Pancreas (tissue), 10 donors: ENCODE measurements at regions not wholly inside any gene's neighbourhood (a gene's known extent, or its start where the extent isn't known, plus 50 kb on each side); places are given as distances from the start of the nearest gene placed in this dataset.

ENCODE experiments used
- ATAC-seq, 4 donors: fragments of 200-7000 bp; cut with Tn5 transposase; one replicate each; pipeline versions ENCODE4 v1.8.0 to v1.9.1; 2020; ENCODE audit warnings: mild to moderate bottlenecking in 4 of 4, moderate library complexity in 4 of 4
- DNase-seq, 6 donors: peaks; one replicate each; pipeline ENCODE4 v3.0.0-alpha.2; 2020
- FAIRE-seq: peaks from 2 replicates; lab custom pipeline; 2012; peaks lifted over from hg19 to GRCh38; lab: Jason Lieb, UNC
- H3K27ac ChIP-seq, 4 donors: fragments of 200-600 bp; sonication (generic); 1 replicate in 3 of 4; 2 replicates in 1 of 4; pipeline versions ENCODE4 v1.5.0 to v1.8.0; 2020
- H3K27me3 ChIP-seq, 4 donors: fragments of 200-600 bp; one replicate each; pipeline ENCODE4 v1.8.0; 2021
- H3K36me3 ChIP-seq, 3 donors: fragments of 200-600 bp; sonication (generic) in 1 of 3; one replicate each; pipeline versions ENCODE4 v1.5.0 to v1.8.0; 2020 to 2021
- H3K4me1 ChIP-seq, 3 donors: fragments of 200-600 bp; one replicate each; pipeline ENCODE4 v1.8.0; 2021
- H3K4me3 ChIP-seq, 4 donors: fragments of 200-600 bp; sonication (generic) in 2 of 4; one replicate each; pipeline versions ENCODE4 v1.5.0 to v1.8.0; 2020 to 2021
- H3K9me3 ChIP-seq, 4 donors: fragments of 200-600 bp; one replicate each; pipeline ENCODE4 v1.8.0; 2021
- CTCF ChIP-seq, 4 donors: fragments of 200-600 bp; sonication (generic) in 3 of 4; IDR thresholded peaks; one replicate each; pipeline versions ENCODE4 v1.5.0 to v1.8.0; 2021; ENCODE audit warnings: antibody characterized with exemption in 4 of 4
- WGBS, 2 donors: extraction: QIAGEN DNeasy Blood & Tissue Kit; methylation state at CpG; one replicate each; pipeline ENCODE4 v1.1.7; 2013; 5-methylcytosine and 5-hydroxymethylcytosine counted together
- intact Hi-C, 3 donors: fragments of 100-400 bp; cut with DNase I; formaldehyde crosslinking; loops; one replicate each; pipeline versions ENCODE4 v1.11.1 to v1.14.2; 2022
- donor health status: healthy with polysubstance abuse.
- donor health status: DM: no; HTN: no; CAD: no; lungs with moderate emphysema.
- donor health status: DM: no; HTN: no; CAD: no.
- donor health status: control.
- donor health status: control.
- donor health status: Bipolar disorder and iron deficiency.
- donor health status: DM: yes; HTN: yes; CAD: no.
- donor health status: DM: no; HTN: no; CAD: no.
- donor health status: DM: no; HTN: no; CAD: no.
- donor health status: DM: yes; HTN: yes; CAD: no.

- Histone ChIP-seq H3K27ac (no peak overlapping the region), H3K4me3 (no peak overlapping the region), H3K36me3 (no peaks in the 10 kb centered on the region), H3K9me3 (no peaks in the 10 kb centered on the region), H3K27me3 (no peaks in the 10 kb centered on the region), H3K4me1 (peaks cover 24 to 28% (median 27%) of the 10 kb centered on the region in 3 donors)
- no peak for TF ChIP-seq CTCF (IDR thresholded peaks at IDR 0.05)
- no peak for FAIRE-seq
- WGBS, 2 donors: 26 to 30% methylated on average over 4 of the region's 4 CpGs
- intact Hi-C loops: no loop called here
- ATAC-seq: peak in 3 of 4 donors; percentile 17 to 42 (median 29)
- no peak for DNase-seq
Measured at GRCh38 chr1:113244112-113244820, 146.0 kb upstream of the MAGI3 start.

- TF ChIP-seq CTCF (IDR thresholded peaks at IDR 0.05): no peak
- Histone ChIP-seq H3K27me3 (no peaks in the 10 kb centered on the region), H3K4me3 (no peak overlapping the region), H3K36me3 (no peaks in the 10 kb centered on the region), H3K9me3 (no peaks in the 10 kb centered on the region), H3K27ac (no peak overlapping the region), H3K4me1 (peaks cover 24 to 28% (median 27%) of the 10 kb centered on the region in 3 donors)
- intact Hi-C loops: no loop called here
- FAIRE-seq (no peak), ATAC-seq (no peak), DNase-seq (no peak)
- WGBS, 2 donors: 97 to 100% methylated on average over 3 of the region's 3 CpGs
Measured at GRCh38 chr1:113245252-113245651, 145.1 kb upstream of the MAGI3 start.

GRCh38 chr1:113246929-113247328, 143.4 kb upstream of the MAGI3 start:
- peak in 2 of 6 donors; percentile 17 to 51 for DNase-seq
- no peaks in the 10 kb centered on the region for H3K27me3 ChIP-seq
- ATAC-seq: peak; percentile 68 to 81 (median 75)
- no peak overlapping the region for H3K4me3 ChIP-seq
- H3K36me3 ChIP-seq: no peaks in the 10 kb centered on the region
- no peak for FAIRE-seq
- 40 to 48% methylated on average over 3 of the region's 3 CpGs for WGBS, 2 donors
- peak overlapping the region; percentile 2 to 71 (median 52) for H3K27ac ChIP-seq
- peaks cover 24 to 28% (median 27%) of the 10 kb centered on the region in 3 donors for H3K4me1 ChIP-seq
- H3K9me3 ChIP-seq: no peaks in the 10 kb centered on the region
- no peak for TF ChIP-seq CTCF (IDR thresholded peaks at IDR 0.05)
- intact Hi-C loops: no loop called here

- 40 to 47% methylated on average over 2 of the region's 2 CpGs for WGBS, 2 donors
- DNase-seq (peak in 4 of 6 donors; percentile 42 to 62 (median 52)), FAIRE-seq (no peak), ATAC-seq (peak; percentile 63 to 80 (median 69))
- Histone ChIP-seq H3K27me3 (no peaks in the 10 kb centered on the region), H3K9me3 (no peaks in the 10 kb centered on the region), H3K4me1 (peaks cover 24 to 32% (median 27%) of the 10 kb centered on the region in 3 donors), H3K36me3 (no peaks in the 10 kb centered on the region), H3K4me3 (no peak overlapping the region), H3K27ac (peak overlapping the region; percentile 2 to 71 (median 52))
- intact Hi-C loops: no loop called here
- TF ChIP-seq CTCF (IDR thresholded peaks at IDR 0.05): no peak
Measured at GRCh38 chr1:113247355-113247754, 143.0 kb upstream of the MAGI3 start.

GRCh38 chr1:113247782-113248181, 142.5 kb upstream of the MAGI3 start:
- no peaks in the 10 kb centered on the region for H3K27me3 ChIP-seq
- ATAC-seq (peak in 2 of 4 donors; percentile 3 to 6), FAIRE-seq (no peak), DNase-seq (no peak)
- no peak for TF ChIP-seq CTCF (IDR thresholded peaks at IDR 0.05)
- no peak overlapping the region for H3K4me3 ChIP-seq
- H3K27ac ChIP-seq: peak overlapping the region; percentile 2 to 71 (median 52)
- peaks cover 26 to 36% (median 31%) of the 10 kb centered on the region in 3 donors for H3K4me1 ChIP-seq
- WGBS, 2 donors: 84 to 86% methylated on average over 3 of the region's 3 CpGs
- no peaks in the 10 kb centered on the region for H3K36me3 ChIP-seq
- H3K9me3 ChIP-seq: no peaks in the 10 kb centered on the region
- intact Hi-C loops: no loop called here
